H4 (cell line): ENCODE measurements at regions not wholly inside any gene's neighbourhood (a gene's known extent, or its start where the extent isn't known, plus 50 kb on each side); places are given as distances from the start of the nearest gene placed in this dataset.

ENCODE experiments used
- DNase-seq: peaks from one replicate; pipeline ENCODE4 v3.0.0-alpha.2; 2015; ENCODE audit warnings: low spot score

DNA sequence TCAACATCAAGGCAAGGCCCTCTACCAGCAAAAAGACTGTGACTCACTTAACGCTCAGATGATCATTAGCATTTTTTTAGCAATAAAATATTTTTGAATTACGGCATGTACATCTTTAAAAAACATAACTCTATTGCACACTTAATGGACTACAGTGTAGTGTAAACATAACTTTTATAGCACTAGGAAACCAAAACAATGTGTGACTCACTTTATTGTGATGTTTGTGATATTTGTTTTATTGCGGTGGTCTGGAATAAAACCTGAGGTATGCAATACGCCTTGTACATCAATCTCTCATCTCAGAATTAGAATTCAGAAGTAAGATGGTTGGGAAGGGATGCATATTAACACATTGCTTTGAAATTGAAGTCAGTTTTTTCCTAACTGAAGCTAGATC, 106.9 kb upstream of the PTCH1 start:
- DNase-seq, result no peak

DNA sequence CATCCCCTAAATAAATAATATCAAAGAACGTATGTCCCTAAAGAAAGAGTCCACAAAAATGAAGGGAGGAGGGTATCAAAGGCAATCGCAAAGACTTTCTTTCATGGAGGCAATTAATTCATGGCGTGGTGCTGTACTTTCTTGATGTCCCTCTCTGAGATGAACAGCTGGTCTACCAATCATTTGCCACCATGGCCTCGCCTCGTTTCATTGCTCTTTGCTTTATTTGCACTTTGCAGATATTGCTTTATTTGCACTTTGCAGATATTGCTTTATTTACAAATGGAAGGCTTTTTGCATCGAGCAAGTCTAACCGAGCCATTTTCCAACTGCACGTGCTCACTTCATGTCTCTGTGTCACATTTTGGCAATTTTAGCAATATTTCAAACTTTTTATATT, 104.0 kb upstream of the PTCH1 start:
- no peak for DNase-seq

DNA sequence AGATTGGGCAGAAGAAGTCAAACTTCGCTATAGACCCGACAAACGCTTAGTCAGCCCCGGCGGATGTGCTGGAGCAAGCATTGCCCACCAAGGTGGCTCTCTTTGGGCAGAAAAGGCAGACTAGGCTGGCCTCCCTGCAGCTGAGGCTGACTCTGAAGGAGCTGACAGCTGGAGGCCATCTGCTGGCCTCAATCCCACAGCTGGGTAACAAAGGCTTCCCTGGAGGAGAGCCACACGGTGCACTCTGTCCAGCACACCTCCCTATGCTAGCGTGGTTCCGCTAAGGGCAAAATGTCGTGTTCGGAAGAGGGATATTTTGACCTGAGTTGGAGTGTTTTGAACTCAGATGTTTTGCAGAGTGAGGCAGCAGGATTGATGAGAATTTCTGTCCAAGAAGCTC, 103.5 kb upstream of the PTCH1 start:
- no peak for DNase-seq

DNA sequence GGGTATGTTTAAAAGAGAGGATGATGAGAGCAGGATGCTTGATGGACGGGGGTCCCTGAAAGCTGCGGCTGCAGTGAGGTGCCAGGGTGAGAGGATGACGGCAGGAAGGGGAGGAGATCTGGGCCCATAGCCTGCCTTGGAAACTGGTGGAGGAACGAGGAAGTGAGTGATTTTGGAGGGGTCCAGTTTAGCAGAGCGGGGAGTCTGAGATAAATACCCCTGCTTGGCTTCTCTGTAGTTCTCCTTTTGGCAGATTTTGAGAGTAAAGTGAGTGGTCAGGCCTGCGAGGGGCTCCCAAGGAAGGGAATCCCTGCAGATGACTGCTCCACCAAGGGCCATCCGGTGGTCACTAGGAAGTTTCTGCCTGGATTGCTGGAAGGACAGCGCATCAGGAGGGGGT, 98.5 kb upstream of the PTCH1 start:
- no peak for DNase-seq

DNA sequence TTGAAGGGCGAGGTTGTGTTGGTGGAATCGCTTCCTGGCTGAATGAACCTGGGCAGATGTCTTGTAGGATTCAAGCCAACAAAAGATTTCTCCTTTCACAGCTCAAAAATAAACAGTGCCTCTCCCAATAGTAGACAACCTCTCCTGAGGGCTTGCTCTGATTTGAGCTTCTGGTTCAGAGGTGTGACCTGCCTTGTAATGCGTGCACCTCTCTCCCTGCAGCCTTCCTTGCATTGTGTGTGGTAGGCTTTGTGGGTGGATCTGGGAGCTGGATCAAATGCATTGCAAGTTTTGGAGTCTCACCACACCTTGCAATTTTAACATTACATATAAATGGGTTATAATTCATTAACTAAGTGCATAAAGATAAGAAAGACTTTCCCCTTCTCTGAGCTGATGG, 96.9 kb upstream of the PTCH1 start:
- no peak for DNase-seq

- no peak for DNase-seq
These were observed 94.6 kb upstream of the PTCH1 start for GRCh38 chr9:95611354-95611753.

- no peak for DNase-seq
These were observed 93.4 kb upstream of the PTCH1 start for GRCh38 chr9:95610006-95610785.

DNA sequence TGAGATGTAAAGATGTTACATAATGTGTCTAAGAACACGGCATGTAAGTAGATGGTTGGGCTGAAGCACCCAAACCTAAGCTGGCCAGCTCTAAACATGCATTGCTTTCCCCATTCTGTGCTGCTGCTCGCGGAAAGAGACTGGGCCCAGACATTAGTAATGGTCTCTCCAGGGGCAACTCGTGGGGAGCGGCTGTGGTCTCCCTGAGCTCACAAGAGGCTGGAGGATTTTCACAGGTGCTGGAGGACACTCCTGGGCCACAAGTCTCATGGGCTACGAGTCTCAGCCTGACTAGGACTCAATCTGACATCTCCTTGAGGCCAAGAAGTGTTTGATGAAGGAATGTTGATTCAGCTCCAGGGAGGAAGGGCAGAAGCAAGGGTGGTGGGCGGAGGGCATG, 92.7 kb upstream of the PTCH1 start:
- DNase-seq, result no peak

DNA sequence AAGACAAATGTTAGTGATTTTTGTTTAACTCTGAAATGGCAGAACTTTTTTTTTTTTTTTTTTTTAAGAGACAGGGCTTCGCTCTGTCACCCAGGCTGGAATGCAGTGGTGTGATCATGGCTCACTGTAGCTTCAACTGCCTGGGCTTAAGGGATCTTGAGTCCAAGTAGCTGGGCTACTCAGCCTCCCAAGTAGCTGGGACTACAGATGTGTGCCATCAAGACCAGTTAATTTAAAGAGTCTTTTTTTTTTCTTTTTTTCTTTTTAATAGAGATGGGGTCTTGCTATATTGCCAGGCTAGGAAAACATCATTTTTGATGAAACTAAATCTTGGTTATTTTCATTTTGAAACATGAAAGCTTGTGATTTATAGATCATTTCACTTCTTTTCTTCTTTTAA, 91.6 kb upstream of the PTCH1 start:
- no peak for DNase-seq

- no peak for DNase-seq
These were observed 90.7 kb upstream of the PTCH1 start for GRCh38 chr9:95607507-95607906.

GRCh38 chr9:95606489-95607350, 89.9 kb upstream of the PTCH1 start:
- DNase-seq, result no peak

- no peak for DNase-seq
These were observed 89.2 kb upstream of the PTCH1 start for GRCh38 chr9:95605816-95606488.

DNA sequence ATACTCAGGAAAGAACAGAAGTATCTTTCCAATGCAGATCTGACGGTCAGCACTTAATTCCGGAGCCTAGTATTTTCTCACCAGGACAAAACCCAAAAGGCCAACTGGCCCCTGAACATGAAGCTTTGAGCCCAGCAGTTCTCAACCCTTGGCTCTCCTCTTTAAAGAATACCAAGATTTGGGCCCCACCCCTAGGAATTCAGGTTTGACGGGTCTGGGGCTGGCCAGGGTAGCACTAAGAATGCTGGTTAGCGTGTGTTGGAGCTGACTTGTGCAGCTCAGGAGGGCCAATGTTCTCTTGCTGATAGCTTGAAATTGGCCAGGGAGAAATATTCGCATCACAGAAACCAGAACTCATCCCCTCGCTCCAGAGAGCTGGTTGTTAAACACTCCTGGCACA, 88.3 kb upstream of the PTCH1 start:
- DNase-seq, result no peak

- DNase-seq, result no peak
These were observed 81.5 kb upstream of the PTCH1 start for GRCh38 chr9:95598236-95598635.

DNA sequence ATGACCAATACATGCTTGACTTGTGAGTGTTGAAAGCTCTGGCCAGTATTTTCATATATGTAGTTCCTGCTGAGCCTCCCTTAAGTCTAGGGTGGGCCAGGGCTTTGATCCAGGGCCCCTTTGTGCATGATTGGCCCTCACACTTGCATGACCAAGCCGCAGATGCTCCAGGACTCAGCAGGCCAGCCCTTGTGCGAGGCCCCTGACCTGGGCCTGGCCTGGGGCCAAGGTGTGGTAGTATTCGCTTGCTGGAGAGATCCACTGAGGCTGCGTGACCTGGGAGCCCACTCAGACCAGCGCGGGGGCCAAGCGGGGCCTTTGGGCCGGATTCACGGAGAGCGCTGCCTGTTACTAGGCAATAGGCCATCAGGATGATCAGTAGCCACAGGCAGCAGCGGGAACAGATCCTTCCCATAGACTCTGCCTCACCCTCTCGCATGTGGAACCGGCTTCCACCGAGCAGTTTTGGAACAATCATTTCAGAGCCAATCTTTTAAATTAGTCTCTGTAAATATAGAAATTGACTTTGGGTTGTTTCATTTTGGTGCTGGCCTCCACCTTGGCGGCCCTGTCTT, 79.0 kb upstream of the PTCH1 start:
- no peak for DNase-seq

- no peak for DNase-seq
These were observed 76.2 kb upstream of the PTCH1 start for GRCh38 chr9:95592931-95593330.

GRCh38 chr9:95588724-95589588, 72.2 kb upstream of the PTCH1 start:
- no peak for DNase-seq

- DNase-seq, result no peak
These were observed 70.5 kb upstream of the PTCH1 start for GRCh38 chr9:95587021-95587964.

DNA sequence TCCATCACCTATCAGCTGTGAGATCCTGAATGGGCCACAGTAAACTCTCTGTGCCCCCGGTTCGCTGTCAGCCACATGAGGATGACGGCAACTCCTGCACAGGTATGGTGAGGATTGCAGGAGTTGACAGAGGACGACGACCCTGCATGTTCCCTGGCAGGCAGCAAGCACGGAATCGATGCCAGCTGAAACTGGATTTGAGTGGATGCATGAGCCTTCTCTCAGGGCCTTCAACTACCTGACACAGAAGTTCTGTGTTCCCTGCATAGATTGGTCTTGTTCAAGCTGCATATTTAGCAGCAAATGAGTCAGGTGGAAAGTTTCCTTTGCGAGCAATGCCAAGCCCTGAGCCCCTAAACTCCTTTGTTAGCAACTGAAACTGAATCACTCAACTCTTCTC, 69.6 kb upstream of the PTCH1 start:
- DNase-seq, result no peak

GRCh38 chr9:95585824-95586223, 69.1 kb upstream of the PTCH1 start:
- no peak for DNase-seq
